Adrenal gland (tissue), 9 donors: ENCODE measurements at regions not wholly inside any gene's neighbourhood (a gene's known extent, or its start where the extent isn't known, plus 50 kb on each side); places are given as distances from the start of the nearest gene placed in this dataset.

Experiments used
- DNase-seq, 7 donors: peaks; one replicate each; pipeline ENCODE4 v3.0.0-alpha.2; 2019 to 2020
- H3K27ac ChIP-seq, 5 donors: fragments of 200-600 bp; sonication (generic) in 4 of 5; 1 replicate in 3 of 5; 2 replicates in 2 of 5; pipeline versions ENCODE4 v1.5.1 to v1.8.0; 2016 to 2020; ENCODE audit warnings: mild to moderate bottlenecking in 1 of 5
- H3K27me3 ChIP-seq: fragments of 200-600 bp; 2 replicates; pipeline ENCODE4 v1.8.0; 2021
- H3K36me3 ChIP-seq, 2 donors: fragments of 200-600 bp; replicated peaks in 1 of 2; 1 replicate in 1 of 2; 2 replicates in 1 of 2; pipeline versions ENCODE4 v1.5.1 to v1.8.0; 2018 to 2022
- H3K4me1 ChIP-seq, 2 donors: fragments of 200-600 bp; replicated peaks in 1 of 2; 1 replicate in 1 of 2; 2 replicates in 1 of 2; pipeline versions ENCODE4 v1.5.1 to v1.8.0; 2018 to 2021
- H3K4me3 ChIP-seq, 4 donors: fragments of 200-600 bp; sonication (generic) in 3 of 4; one replicate each; pipeline ENCODE4 v1.5.1; 2016 to 2018
- H3K9me3 ChIP-seq, 3 donors: fragments of 200-600 bp; sonication (generic) in 1 of 3; replicated peaks in 1 of 3; 1 replicate in 2 of 3; 2 replicates in 1 of 3; pipeline versions ENCODE4 v1.5.1 to v1.8.0; 2016 to 2021
- POLR2A ChIP-seq, 2 donors: fragments of 450-650 bp; IDR thresholded peaks; one replicate each; pipeline ENCODE4 v1.6.1; 2017; ENCODE audit warnings: antibody characterized with exemption in 2 of 2, mild to moderate bottlenecking in 2 of 2, moderate library complexity in 1 of 2
- WGBS, 4 donors: extraction: QIAGEN DNeasy Blood & Tissue Kit in 2 of 4; methylation state at CpG; one replicate each; pipeline versions ENCODE4 v1.1.5 to v1.1.7; 2013 to 2017; 5-methylcytosine and 5-hydroxymethylcytosine counted together
- intact Hi-C, 2 donors: fragments of 100-400 bp; cut with DNase I; formaldehyde crosslinking; loops; one replicate each; pipeline versions ENCODE4 v1.14.1 to v1.15.0; 2022 to 2023
- TF ChIP-seq, protein P1 (sequence below), 6 experiments: fragments of 450-650 bp in 4 of 6; fragments of 200-600 bp in 2 of 6; sonication (generic) in 1 of 6; IDR thresholded peaks; 1 replicate in 5 of 6; 2 replicates in 1 of 6; pipeline versions ENCODE4 v1.5.1 to v1.8.0; 2016 to 2021; ENCODE audit warnings: antibody characterized with exemption in 6 of 6, mild to moderate bottlenecking in 2 of 6, moderate library complexity in 1 of 6
- donor health status: healthy with polysubstance abuse.
- donor health status: Bipolar disorder and iron deficiency.
- donor health status: DM: yes; HTN: yes; CAD: no.
- donor health status: DM: no; HTN: no; CAD: no.
- donor health status: DM: no; HTN: no; CAD: no.

DNA sequence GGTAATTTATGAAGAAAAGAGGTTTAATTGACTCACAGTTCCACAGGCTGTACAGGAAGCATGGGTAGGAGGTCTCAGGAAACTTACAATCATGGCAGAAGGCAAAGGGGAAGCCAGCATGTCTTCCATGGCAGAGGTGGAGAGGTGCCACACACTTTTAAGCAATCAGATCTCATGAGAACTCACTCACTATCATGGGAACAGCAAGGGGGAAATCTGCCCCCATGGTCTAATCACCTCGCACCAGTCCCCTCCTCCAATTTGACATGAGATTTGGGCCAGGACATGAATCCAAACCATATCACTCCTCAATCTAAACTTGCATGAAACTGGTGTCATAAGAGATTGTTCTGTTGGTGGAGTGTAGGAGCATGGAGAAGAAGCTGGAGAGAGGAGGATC lies 51.6 kb upstream of the CCN6 start:
- TF ChIP-seq, protein P1, sequence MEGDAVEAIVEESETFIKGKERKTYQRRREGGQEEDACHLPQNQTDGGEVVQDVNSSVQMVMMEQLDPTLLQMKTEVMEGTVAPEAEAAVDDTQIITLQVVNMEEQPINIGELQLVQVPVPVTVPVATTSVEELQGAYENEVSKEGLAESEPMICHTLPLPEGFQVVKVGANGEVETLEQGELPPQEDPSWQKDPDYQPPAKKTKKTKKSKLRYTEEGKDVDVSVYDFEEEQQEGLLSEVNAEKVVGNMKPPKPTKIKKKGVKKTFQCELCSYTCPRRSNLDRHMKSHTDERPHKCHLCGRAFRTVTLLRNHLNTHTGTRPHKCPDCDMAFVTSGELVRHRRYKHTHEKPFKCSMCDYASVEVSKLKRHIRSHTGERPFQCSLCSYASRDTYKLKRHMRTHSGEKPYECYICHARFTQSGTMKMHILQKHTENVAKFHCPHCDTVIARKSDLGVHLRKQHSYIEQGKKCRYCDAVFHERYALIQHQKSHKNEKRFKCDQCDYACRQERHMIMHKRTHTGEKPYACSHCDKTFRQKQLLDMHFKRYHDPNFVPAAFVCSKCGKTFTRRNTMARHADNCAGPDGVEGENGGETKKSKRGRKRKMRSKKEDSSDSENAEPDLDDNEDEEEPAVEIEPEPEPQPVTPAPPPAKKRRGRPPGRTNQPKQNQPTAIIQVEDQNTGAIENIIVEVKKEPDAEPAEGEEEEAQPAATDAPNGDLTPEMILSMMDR (IDR thresholded peaks at IDR 0.05), result no peak
- no peak for TF ChIP-seq POLR2A (IDR thresholded peaks at IDR 0.05)
- no peak overlapping the region for H3K27ac ChIP-seq
- H3K36me3 ChIP-seq, result no peaks in the 10 kb centered on the region
- no peak overlapping the region for H3K4me3 ChIP-seq
- WGBS, 4 donors, result 90 to 100% (median 95%) methylated on average over 1 of the region's 1 CpG
- intact Hi-C loops, result loop anchor here in 1 of 2 donors (5.0 kb wide), 1 partner anchor 395 kb away; the partner anchor contains the start of gene TRAF3IP2
- H3K4me1 ChIP-seq, result peaks cover 0 to under 1% of the 10 kb centered on the region in 2 donors
- H3K27me3 ChIP-seq, result no peaks in the 10 kb centered on the region
- H3K9me3 ChIP-seq, result no peaks in the 10 kb centered on the region
- DNase-seq, result no peak
